ENCODE measurements at regions not wholly inside any gene's neighbourhood (a gene's known extent, or its start where the extent isn't known, plus 50 kb on each side); places are given as distances from the start of the nearest gene placed in this dataset.

DNA sequence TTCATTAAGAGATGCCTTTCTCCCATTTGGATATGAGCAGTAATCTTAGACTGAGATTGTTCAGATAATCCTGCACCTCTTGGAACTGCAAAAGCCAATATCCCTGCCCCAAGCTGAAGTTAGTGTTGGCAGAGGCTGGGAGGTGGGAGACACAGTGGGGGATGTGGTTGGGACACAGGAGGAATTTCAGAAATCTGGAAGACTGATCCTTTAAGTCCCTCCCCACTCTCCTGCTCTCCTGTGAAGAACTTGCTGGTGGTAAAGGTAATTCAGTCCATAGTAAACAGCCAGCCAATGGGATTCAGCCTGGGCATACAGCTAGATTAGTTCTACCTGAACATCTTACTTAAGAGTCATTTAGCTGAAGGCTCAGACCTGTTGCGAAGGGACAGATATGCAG, 50.0 kb upstream of the TMEM178A start:
- TF ChIP-seq, protein P1, sequence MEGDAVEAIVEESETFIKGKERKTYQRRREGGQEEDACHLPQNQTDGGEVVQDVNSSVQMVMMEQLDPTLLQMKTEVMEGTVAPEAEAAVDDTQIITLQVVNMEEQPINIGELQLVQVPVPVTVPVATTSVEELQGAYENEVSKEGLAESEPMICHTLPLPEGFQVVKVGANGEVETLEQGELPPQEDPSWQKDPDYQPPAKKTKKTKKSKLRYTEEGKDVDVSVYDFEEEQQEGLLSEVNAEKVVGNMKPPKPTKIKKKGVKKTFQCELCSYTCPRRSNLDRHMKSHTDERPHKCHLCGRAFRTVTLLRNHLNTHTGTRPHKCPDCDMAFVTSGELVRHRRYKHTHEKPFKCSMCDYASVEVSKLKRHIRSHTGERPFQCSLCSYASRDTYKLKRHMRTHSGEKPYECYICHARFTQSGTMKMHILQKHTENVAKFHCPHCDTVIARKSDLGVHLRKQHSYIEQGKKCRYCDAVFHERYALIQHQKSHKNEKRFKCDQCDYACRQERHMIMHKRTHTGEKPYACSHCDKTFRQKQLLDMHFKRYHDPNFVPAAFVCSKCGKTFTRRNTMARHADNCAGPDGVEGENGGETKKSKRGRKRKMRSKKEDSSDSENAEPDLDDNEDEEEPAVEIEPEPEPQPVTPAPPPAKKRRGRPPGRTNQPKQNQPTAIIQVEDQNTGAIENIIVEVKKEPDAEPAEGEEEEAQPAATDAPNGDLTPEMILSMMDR (conservative IDR thresholded peaks at IDR 0.05; ENCODE audit: low read length): no peak
- TF ChIP-seq EZH2phosphoT487 (IDR thresholded peaks at IDR 0.05; ENCODE audit: borderline replicate concordance, low read depth, low read length): no peak
